OCI-LY1 (cell line): ENCODE measurements at regions not wholly inside any gene's neighbourhood (a gene's known extent, or its start where the extent isn't known, plus 50 kb on each side); places are given as distances from the start of the nearest gene placed in this dataset.

Source experiments
- EZH2 ChIP-seq: fragments of 200-600 bp; sonication (generic), shearing (Covaris generic); IDR thresholded peaks from 2 replicates; pipeline ENCODE4 v1.8.0; 2017; ENCODE audit warnings: borderline replicate concordance, mixed run types, mild to moderate bottlenecking, antibody characterized with exemption, low read length, moderate library complexity, mixed read lengths
- TF ChIP-seq, protein P1 (sequence below): fragments of 200-600 bp; sonication (generic), shearing (Covaris generic); IDR thresholded peaks from 2 replicates; pipeline ENCODE4 v1.5.1; 2017; ENCODE audit warnings: mild to moderate bottlenecking, antibody characterized with exemption, low read length, moderate library complexity, mixed read lengths

DNA sequence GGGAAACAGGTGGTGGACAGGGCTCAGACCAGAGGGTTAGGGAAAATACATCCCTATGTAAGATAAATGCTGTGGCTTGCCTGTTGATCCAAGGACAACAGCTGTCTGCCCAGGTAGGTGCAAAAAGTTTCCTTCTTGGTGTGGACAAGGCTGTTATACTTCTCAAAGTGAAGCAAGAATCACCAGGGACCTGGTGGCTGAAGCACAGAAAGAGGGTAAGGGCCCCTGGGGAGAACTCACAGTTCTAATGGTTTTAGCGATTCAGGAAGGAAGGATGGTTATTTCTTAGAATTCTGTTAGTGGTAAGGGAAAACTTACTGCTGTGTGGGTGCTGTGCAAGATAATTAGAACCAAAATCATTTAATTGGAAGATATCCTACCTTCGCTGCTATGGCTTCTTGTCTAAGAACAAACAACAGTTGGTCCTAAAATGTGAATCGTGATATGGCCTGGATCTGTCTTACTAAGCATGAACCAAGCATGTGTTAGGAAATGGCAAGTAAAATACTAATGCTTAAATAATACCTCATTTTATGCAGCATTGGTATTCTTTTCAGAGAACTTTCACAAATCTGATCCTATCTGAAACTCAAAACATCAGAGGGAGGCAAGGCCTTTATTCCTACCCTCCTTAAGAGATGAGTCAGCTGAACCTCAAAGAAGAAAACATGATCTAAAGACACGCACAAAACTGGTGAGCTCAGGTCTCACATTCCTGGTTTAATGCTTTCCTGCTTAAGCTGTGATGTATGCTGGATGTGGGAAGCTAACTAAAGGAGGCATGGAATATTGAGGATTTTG, 159.2 kb upstream of the THUMPD2 start:
- TF ChIP-seq, protein P1, sequence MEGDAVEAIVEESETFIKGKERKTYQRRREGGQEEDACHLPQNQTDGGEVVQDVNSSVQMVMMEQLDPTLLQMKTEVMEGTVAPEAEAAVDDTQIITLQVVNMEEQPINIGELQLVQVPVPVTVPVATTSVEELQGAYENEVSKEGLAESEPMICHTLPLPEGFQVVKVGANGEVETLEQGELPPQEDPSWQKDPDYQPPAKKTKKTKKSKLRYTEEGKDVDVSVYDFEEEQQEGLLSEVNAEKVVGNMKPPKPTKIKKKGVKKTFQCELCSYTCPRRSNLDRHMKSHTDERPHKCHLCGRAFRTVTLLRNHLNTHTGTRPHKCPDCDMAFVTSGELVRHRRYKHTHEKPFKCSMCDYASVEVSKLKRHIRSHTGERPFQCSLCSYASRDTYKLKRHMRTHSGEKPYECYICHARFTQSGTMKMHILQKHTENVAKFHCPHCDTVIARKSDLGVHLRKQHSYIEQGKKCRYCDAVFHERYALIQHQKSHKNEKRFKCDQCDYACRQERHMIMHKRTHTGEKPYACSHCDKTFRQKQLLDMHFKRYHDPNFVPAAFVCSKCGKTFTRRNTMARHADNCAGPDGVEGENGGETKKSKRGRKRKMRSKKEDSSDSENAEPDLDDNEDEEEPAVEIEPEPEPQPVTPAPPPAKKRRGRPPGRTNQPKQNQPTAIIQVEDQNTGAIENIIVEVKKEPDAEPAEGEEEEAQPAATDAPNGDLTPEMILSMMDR: no peak
- no peak for TF ChIP-seq EZH2
